ENCODE measurements at regions not wholly inside any gene's neighbourhood (a gene's known extent, or its start where the extent isn't known, plus 50 kb on each side); places are given as distances from the start of the nearest gene placed in this dataset.

GRCh38 chr1:229118477-229119061, 152.3 kb upstream of the RAB4A start:
- TF ChIP-seq CTCF (IDR thresholded peaks at IDR 0.05; ENCODE audit: poor library complexity, severe bottlenecking) = no peak
- no peak for TF ChIP-seq REST (IDR thresholded peaks at IDR 0.05; ENCODE audit: borderline replicate concordance)
- no peak for TF ChIP-seq POLR2AphosphoS5 (IDR thresholded peaks at IDR 0.05)
- TF ChIP-seq EZH2 (IDR thresholded peaks at IDR 0.05; ENCODE audit: borderline replicate concordance, insufficient read depth, low read length, poor library complexity, severe bottlenecking) = no peak
